GM19463 (cell line): ENCODE measurements at regions not wholly inside any gene's neighbourhood (a gene's known extent, or its start where the extent isn't known, plus 50 kb on each side); places are given as distances from the start of the nearest gene placed in this dataset.

Source experiments
- ATAC-seq: cut with Tn5 transposase; IDR thresholded peaks from one replicate; pipeline ENCODE4 v1.9.1; 2021; ENCODE audit warnings: mild to moderate bottlenecking, moderate library complexity; ENCODE audit not compliant: unreplicated experiment

DNA sequence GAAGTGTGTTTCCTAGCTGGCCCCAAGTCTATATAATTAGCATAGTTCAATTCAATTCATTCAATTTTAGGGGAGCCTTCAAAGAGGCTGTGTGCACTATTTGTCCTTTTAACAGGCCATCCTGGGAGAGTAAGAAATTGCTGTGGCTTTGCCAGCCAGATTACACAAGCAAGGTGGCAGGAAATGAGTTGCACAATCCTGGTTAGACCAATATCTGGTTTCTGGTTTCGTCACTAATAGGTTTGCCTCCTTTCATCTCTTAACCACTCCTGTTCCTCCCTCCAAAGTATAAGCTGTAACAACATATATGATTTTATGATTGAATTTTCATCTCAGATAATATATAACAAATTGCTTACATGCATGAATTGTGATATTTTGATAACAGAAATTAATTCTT is 84.1 kb upstream of the NEGR1 start:
- ATAC-seq, result no peak

DNA sequence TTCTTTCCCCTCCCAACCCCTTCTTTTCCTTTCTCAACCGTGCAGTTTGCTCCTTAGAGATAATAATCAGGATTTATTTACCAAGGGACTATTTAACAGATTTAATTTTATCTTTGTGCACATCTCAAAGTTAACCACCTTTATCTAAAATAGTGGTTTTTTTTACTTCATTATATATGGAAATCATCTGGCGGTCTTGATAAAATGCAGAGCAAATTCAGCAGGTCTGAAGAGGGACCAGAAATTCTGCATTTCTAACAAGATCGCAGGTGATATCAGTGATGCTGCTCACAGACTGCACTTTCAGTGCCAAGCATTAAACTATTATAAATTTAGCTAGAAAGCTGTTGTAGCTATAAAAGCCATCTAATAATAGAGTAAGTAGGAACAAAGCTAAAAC is 83.4 kb upstream of the NEGR1 start:
- ATAC-seq, result no peak

DNA sequence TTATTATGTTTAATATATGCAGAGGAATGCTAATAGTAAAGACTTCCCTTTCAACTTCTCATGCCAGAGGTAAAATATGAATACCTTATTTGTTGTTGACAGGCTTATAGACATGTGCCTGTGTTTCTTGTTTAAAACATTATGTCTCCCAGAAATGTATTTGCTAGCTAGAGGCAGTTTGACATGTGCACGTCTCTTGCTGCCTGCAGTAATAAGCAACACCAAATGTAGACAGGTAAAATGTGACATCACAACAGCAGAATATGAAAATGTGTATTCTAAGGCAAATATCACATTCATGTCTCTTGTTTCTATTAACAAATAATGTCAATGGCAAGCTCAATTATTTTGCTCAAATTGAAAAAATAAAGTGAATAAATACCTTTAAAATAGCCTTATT is 80.2 kb upstream of the NEGR1 start:
- ATAC-seq, result no peak

DNA sequence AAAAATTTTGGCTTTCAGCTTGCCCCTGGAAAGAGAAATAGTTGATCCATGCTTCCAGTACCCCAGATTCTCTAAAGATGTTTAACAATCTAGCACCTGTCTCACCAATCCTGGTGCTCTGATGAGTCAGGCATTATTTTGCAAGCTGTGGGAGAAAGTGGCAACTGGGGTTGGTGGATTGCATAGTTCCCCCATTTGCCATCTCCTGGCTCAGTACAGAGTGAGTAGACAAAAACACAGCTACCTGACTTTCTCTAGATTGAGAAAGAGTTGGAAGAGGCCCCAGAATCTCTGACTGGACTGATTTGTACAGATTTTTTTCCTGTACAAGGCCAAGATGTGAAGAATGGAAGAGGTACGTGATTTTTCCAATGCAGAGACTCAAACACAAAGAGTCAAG is 75.1 kb upstream of the NEGR1 start:
- no peak for ATAC-seq

DNA sequence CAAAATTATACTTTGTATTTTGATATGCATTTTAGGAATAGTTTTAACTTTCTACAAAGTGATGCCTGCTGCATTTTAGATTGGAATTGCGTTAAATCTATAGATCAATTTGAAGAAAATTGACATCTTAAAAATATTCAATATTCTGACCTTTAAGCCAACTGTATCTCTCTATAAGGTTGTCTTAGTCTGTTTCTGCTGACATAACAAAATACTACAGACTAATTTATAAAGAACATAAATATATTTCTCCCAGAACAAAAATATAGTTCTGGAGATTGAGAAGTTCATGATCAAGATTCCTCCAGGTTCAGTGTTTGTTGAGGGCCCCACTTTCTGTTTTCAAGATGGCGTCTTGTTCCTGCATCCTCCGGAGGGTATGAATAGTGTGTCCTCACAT is 73.6 kb upstream of the NEGR1 start:
- no peak for ATAC-seq

DNA sequence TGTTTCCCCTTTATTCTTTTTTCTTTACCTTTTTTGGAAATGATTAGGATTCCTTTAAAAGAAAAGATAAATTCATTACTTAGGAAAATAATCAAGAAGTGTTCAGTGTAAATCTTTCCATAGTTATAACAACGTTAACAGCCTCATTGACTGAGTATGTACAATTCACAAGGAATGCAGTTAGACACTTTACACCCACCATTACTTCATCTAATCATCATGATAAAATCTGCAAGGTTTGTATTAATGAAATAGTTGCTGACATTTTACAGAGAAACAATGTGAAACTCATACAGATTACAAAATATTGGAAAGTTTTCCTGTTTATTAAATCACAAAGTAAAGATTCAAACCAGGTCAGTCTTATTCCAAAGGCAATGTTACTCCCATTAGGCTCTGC is 59.3 kb upstream of the NEGR1 start:
- ATAC-seq, result no peak

DNA sequence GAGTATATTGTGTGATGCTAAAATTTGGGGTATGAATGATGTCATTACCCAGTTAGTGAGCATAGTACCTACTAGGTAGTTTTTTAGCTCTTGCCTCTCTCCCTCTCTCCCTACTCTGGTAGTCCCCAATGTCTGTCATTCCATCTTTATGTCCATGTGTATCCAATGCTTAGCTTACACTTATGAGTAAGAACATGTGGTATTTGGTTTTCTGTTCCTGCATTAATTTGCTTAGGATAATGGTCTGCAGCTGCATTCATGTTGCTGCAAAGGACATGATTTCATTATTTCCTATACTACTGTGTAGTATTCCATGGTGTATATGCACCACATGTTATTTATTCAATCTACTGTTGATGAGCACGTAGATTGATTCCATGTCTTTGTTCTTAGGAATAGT is 54.4 kb upstream of the NEGR1 start:
- ATAC-seq, result no peak
